H1 (cell line): ENCODE measurements at regions not wholly inside any gene's neighbourhood (a gene's known extent, or its start where the extent isn't known, plus 50 kb on each side); places are given as distances from the start of the nearest gene placed in this dataset.

ENCODE experiments used
- CTCF ChIA-PET: fragments of 300-600 bp; sonication (Branson Sonifier 250); formaldehyde crosslinking; loops from one replicate; lab custom pipeline; 2021; ENCODE audit not compliant: partially characterized antibody; lab: Charles Lee
- POLR2A ChIA-PET: fragments of 300-600 bp; sonication (Branson Sonifier 250); formaldehyde crosslinking; loops from one replicate; lab custom pipeline; 2021; ENCODE audit warnings: inconsistent platforms; ENCODE audit not compliant: partially characterized antibody; lab: Charles Lee
- DNase-seq, 2 experiments: peaks; one replicate each; pipeline versions ENCODE4 v3.0.0 to v3.0.0-alpha.2; 2010 to 2022; ENCODE audit warnings: low spot score in 2 of 2, low read depth in 1 of 2, mixed read lengths in 1 of 2
- FAIRE-seq: peaks from 2 replicates; lab custom pipeline; 2011; peaks lifted over from hg19 to GRCh38; lab: Jason Lieb, UNC
- H2AFZ ChIP-seq: 2 replicates; pipeline ENCODE4 v1.8.1; 2012; ENCODE audit warnings: low read length, inconsistent platforms
- H2AK5ac ChIP-seq: 2 replicates; pipeline ENCODE4 v1.6.1; 2013; ENCODE audit warnings: low read depth, low read length
- H2BK120ac ChIP-seq: replicated peaks from 2 replicates; pipeline ENCODE3; 2013; ENCODE audit warnings: low read depth, low read length, inconsistent platforms
- H2BK12ac ChIP-seq: 2 replicates; pipeline ENCODE4 v1.6.1; 2013; ENCODE audit warnings: low read depth, low read length
- H2BK15ac ChIP-seq: 2 replicates; pipeline ENCODE4 v1.6.1; 2013; ENCODE audit warnings: low read length
- H2BK20ac ChIP-seq: 2 replicates; pipeline ENCODE4 v1.6.1; 2013; ENCODE audit warnings: low read length
- H2BK5ac ChIP-seq: 2 replicates; pipeline ENCODE4 v1.6.1; 2013; ENCODE audit warnings: low read depth, low read length
- H3K14ac ChIP-seq: 2 replicates; pipeline ENCODE4 v1.6.1; 2013; ENCODE audit warnings: inconsistent platforms; ENCODE audit not compliant: insufficient read length
- H3K18ac ChIP-seq: 2 replicates; pipeline ENCODE4 v1.6.1; 2013; ENCODE audit warnings: low read length; ENCODE audit errors: extremely low read depth
- H3K23ac ChIP-seq: 2 replicates; pipeline ENCODE4 v1.6.1; 2013; ENCODE audit warnings: inconsistent platforms; ENCODE audit not compliant: insufficient read length
- H3K23me2 ChIP-seq: 2 replicates; pipeline ENCODE4 v1.6.1; 2013; ENCODE audit warnings: low read depth, low read length
- H3K27ac ChIP-seq: 2 replicates; pipeline ENCODE4 v1.6.1; 2011; ENCODE audit warnings: low read depth, low read length, inconsistent platforms
- H3K27me3 ChIP-seq, 4 experiments: replicated peaks in 1 of 4; 1 replicate in 1 of 4; 2 replicates in 3 of 4; pipeline versions ENCODE4 v1.6.1 to v1.8.1; 2011 to 2013; ENCODE audit warnings: low read length in 3 of 4, mild to moderate bottlenecking in 3 of 4, inconsistent platforms in 2 of 4, mixed read lengths in 2 of 4, moderate library complexity in 1 of 4; ENCODE audit not compliant: control insufficient read depth in 3 of 4, insufficient read depth in 3 of 4; ENCODE audit errors: extremely low read depth in 1 of 4
- H3K36me3 ChIP-seq, 4 experiments: 2 replicates each; pipeline versions ENCODE4 v1.6.1 to v1.8.1; 2011 to 2013; ENCODE audit warnings: mild to moderate bottlenecking in 4 of 4, low read length in 3 of 4, moderate library complexity in 2 of 4, control low read depth in 1 of 4, inconsistent platforms in 1 of 4; ENCODE audit not compliant: insufficient read depth in 4 of 4, control insufficient read depth in 2 of 4
- H3K4ac ChIP-seq: replicated peaks from 2 replicates; pipeline ENCODE3; 2013; ENCODE audit warnings: low read length, low read depth, mixed read lengths, inconsistent platforms; ENCODE audit not compliant: insufficient read length
- H3K4me1 ChIP-seq, 4 experiments: replicated peaks in 1 of 4; 1 replicate in 1 of 4; 2 replicates in 3 of 4; pipeline versions ENCODE4 v1.6.1 to v1.8.1; 2011 to 2013; ENCODE audit warnings: low read length in 3 of 4, inconsistent platforms in 2 of 4, mixed read lengths in 1 of 4; ENCODE audit not compliant: insufficient read depth in 4 of 4, control insufficient read depth in 3 of 4
- H3K4me2 ChIP-seq, 2 experiments: 2 replicates each; pipeline versions ENCODE4 v1.6.1 to v1.8.1; 2011 to 2013; ENCODE audit warnings: low read depth in 2 of 2, low read length in 2 of 2, control low read depth in 1 of 2, inconsistent platforms in 1 of 2, mild to moderate bottlenecking in 1 of 2; ENCODE audit not compliant: insufficient read depth in 1 of 2
- H3K4me3 ChIP-seq, 4 experiments: fragments of 200-600, 300-600 bp in 1 of 4; sonication (generic), shearing (Covaris generic), sonication (Bioruptor Twin) in 1 of 4; 2 replicates each; pipeline versions ENCODE4 v1.5.1 to v1.8.1; 2011 to 2016; ENCODE audit warnings: low read length in 4 of 4, low read depth in 3 of 4, control low read depth in 2 of 4, inconsistent platforms in 2 of 4, mild to moderate bottlenecking in 2 of 4, mixed read lengths in 1 of 4, moderate library complexity in 1 of 4; ENCODE audit not compliant: insufficient read depth in 2 of 4; ENCODE audit errors: extremely low read depth in 1 of 4
- H3K56ac ChIP-seq: replicated peaks from 2 replicates; pipeline ENCODE3; 2013; ENCODE audit warnings: low read depth, mild to moderate bottlenecking, mixed read lengths, low read length, inconsistent platforms; ENCODE audit not compliant: insufficient read length
- H3K79me1 ChIP-seq: 2 replicates; pipeline ENCODE4 v1.6.1; 2013; ENCODE audit warnings: low read depth, low read length, control low read depth
- H3K79me2 ChIP-seq, 2 experiments: 2 replicates each; pipeline versions ENCODE4 v1.6.1 to v1.8.1; 2012 to 2013; ENCODE audit warnings: low read length in 2 of 2, mild to moderate bottlenecking in 2 of 2, inconsistent platforms in 1 of 2; ENCODE audit not compliant: insufficient read depth in 2 of 2, control insufficient read depth in 1 of 2
- H3K9ac ChIP-seq, 4 experiments: replicated peaks in 1 of 4; 1 replicate in 1 of 4; 2 replicates in 3 of 4; pipeline versions ENCODE4 v1.6.1 to v1.8.1; 2011 to 2013; ENCODE audit warnings: low read depth in 3 of 4, low read length in 3 of 4, control low read depth in 2 of 4, mild to moderate bottlenecking in 2 of 4, moderate library complexity in 2 of 4, inconsistent platforms in 1 of 4; ENCODE audit errors: extremely low read depth in 1 of 4
- H3K9me3 ChIP-seq, 2 experiments: 2 replicates each; pipeline versions ENCODE4 v1.6.1 to v1.8.1; 2012 to 2013; ENCODE audit warnings: mild to moderate bottlenecking in 2 of 2, moderate library complexity in 2 of 2, control low read depth in 1 of 2, inconsistent platforms in 1 of 2, low read depth in 1 of 2, low read length in 1 of 2, mixed read lengths in 1 of 2; ENCODE audit not compliant: insufficient read depth in 2 of 2
- H4K20me1 ChIP-seq, 2 experiments: replicated peaks in 1 of 2; 2 replicates each; pipeline versions ENCODE3 to v1.8.1; 2011 to 2013; ENCODE audit warnings: inconsistent platforms in 2 of 2, low read length in 2 of 2, mild to moderate bottlenecking in 1 of 2; ENCODE audit not compliant: insufficient read depth in 2 of 2, control insufficient read depth in 1 of 2
- H4K5ac ChIP-seq: 2 replicates; pipeline ENCODE4 v1.6.1; 2013; ENCODE audit warnings: low read length, low read depth, mixed read lengths, inconsistent platforms; ENCODE audit not compliant: insufficient read length
- H4K8ac ChIP-seq: 2 replicates; pipeline ENCODE4 v1.8.0; 2013; ENCODE audit warnings: mild to moderate bottlenecking, moderate library complexity, low read length, inconsistent platforms; ENCODE audit not compliant: insufficient read depth; ENCODE audit errors: extremely low read depth
- H4K91ac ChIP-seq: replicated peaks from 2 replicates; pipeline ENCODE3; 2013; ENCODE audit warnings: low read length, mixed read lengths, inconsistent platforms; ENCODE audit not compliant: insufficient read length
- BACH1 ChIP-seq: IDR thresholded peaks from 2 replicates; pipeline ENCODE4 v1.6.1; 2012; ENCODE audit warnings: low read length, improper control_type of control experiment
- CBX5 ChIP-seq: fragments of 300-800, 300-1000 bp; sonication (generic); IDR thresholded peaks from 2 replicates; pipeline ENCODE4 v1.7.1; 2016; ENCODE audit warnings: antibody characterized with exemption, low read length, low read depth
- CREB1 ChIP-seq: IDR thresholded peaks from 2 replicates; pipeline ENCODE4 v1.6.1; 2012; ENCODE audit warnings: inconsistent platforms
- HDAC2 ChIP-seq, 2 experiments: fragments of 300-600 bp in 1 of 2; sonication (generic) in 1 of 2; IDR thresholded peaks; 2 replicates each; pipeline ENCODE4 v1.6.1; 2011 to 2012; ENCODE audit warnings: low read depth in 2 of 2, low read length in 2 of 2, mild to moderate bottlenecking in 2 of 2, moderate library complexity in 2 of 2, borderline replicate concordance in 1 of 2, inconsistent platforms in 1 of 2
- NRF1 ChIP-seq: IDR thresholded peaks from 2 replicates; pipeline ENCODE4 v1.6.1; 2011; ENCODE audit warnings: mild to moderate bottlenecking, low read depth, low read length, improper control_type of control experiment
- POLR2AphosphoS5 ChIP-seq: IDR thresholded peaks from 2 replicates; pipeline ENCODE4 v1.6.1; 2011; ENCODE audit warnings: low read depth, low read length
- RNF2 ChIP-seq: fragments of 200-900, 300-1000 bp; sonication (generic); IDR thresholded peaks from 2 replicates; pipeline ENCODE4 v1.7.1; 2016; ENCODE audit warnings: borderline replicate concordance, low read depth, mild to moderate bottlenecking, antibody characterized with exemption, low read length; ENCODE audit not compliant: poor library complexity, severe bottlenecking; ENCODE audit errors: missing control alignments
- SP1 ChIP-seq: IDR thresholded peaks from 2 replicates; pipeline ENCODE4 v1.6.1; 2011; ENCODE audit warnings: low read depth, low read length
- TAF1 ChIP-seq: IDR thresholded peaks from 2 replicates; pipeline ENCODE4 v1.6.1; 2011; ENCODE audit warnings: mild to moderate bottlenecking, low read depth, low read length
- WGBS, 2 experiments: shearing (Covaris generic) in 1 of 2; methylation state at CpG; one replicate each; pipeline versions ENCODE4 v1.1.6 to v1.1.7; 2013 to 2015; ENCODE audit warnings: low lambda C conversion rate in 2 of 2, mixed read lengths in 2 of 2, inconsistent platforms in 1 of 2, low coverage in 1 of 2, missing lambda C conversion rate in 1 of 2; ENCODE audit not compliant: insufficient replicate concordance in 2 of 2, insufficient coverage in 1 of 2, insufficient read length in 1 of 2; ENCODE audit errors: extremely low coverage in 1 of 2, missing lambda C conversion rate in 1 of 2; 5-methylcytosine and 5-hydroxymethylcytosine counted together

GRCh38 chrX:15918003-15918402, 63.4 kb upstream of the AP1S2 start:
- Histone ChIP-seq H3K14ac (no peak overlapping the region), H2BK120ac (no peak overlapping the region), H3K9me3 (peaks cover 7 to 10% of the 10 kb centered on the region in 2 experiments; a peak in 2 of 4 replicates), H3K9ac (no peak overlapping the region), H4K20me1 (no peaks in the 10 kb centered on the region), H3K4me1 (no peaks in the 10 kb centered on the region), H3K79me2 (no peaks in the 10 kb centered on the region), H2BK15ac (no peak overlapping the region; the same call in 1 of the 2 replicates), H3K4me3 (no peak overlapping the region), H2AK5ac (no peak overlapping the region), H3K27ac (no peak overlapping the region), H3K4ac (no peak overlapping the region), H3K56ac (no peak overlapping the region), H3K23ac (no peak overlapping the region), H3K23me2 (no peaks in the 10 kb centered on the region), H3K79me1 (no peaks in the 10 kb centered on the region), H2AFZ (no peak overlapping the region), H3K36me3 (no peaks in the 10 kb centered on the region; a peak in 1 of 8 replicates), H3K4me2 (no peak overlapping the region), H3K18ac (no peak overlapping the region), H3K27me3 (no peaks in the 10 kb centered on the region), H2BK20ac (no peak overlapping the region), H4K91ac (no peak overlapping the region), H2BK5ac (no peak overlapping the region), H2BK12ac (no peak overlapping the region), H4K5ac (no peak overlapping the region), H4K8ac (no peak overlapping the region)
- no peak for DNase-seq
- ChIA-PET CTCF (no interaction called here), POLR2A (no interaction called here)
- FAIRE-seq: no peak
- TF ChIP-seq BACH1 (no peak), TAF1 (no peak), POLR2AphosphoS5 (no peak), NRF1 (no peak), CBX5 (no peak), RNF2 (no peak), CREB1 (no peak), SP1 (no peak), HDAC2 (IDR thresholded peaks at IDR 0.05; ENCODE audit: borderline replicate concordance in 1 of 2, low read depth in 2 of 2, low read length in 2 of 2) (no peak)
- WGBS, 2 experiments: 100% methylated on average over 1 of the region's 1 CpG; no CpG with 5 or more reads in 1 of the 2 experiments
